KBM-7 (cell line): ENCODE measurements at regions not wholly inside any gene's neighbourhood (a gene's known extent, or its start where the extent isn't known, plus 50 kb on each side); places are given as distances from the start of the nearest gene placed in this dataset.

Experiments used
- DNase-seq: peaks from one replicate; pipeline ENCODE4 v3.0.0-alpha.2; 2015
- in situ Hi-C: fragments of 300-500 bp; cut with MboI; formaldehyde crosslinking; loops from 2 replicates; pipeline ENCODE4 v1.14.3; 2020; ENCODE audit warnings: low sequenced_read_pairs, low pct_unique_long_range_greater_than_20kb, mixed read lengths

DNA sequence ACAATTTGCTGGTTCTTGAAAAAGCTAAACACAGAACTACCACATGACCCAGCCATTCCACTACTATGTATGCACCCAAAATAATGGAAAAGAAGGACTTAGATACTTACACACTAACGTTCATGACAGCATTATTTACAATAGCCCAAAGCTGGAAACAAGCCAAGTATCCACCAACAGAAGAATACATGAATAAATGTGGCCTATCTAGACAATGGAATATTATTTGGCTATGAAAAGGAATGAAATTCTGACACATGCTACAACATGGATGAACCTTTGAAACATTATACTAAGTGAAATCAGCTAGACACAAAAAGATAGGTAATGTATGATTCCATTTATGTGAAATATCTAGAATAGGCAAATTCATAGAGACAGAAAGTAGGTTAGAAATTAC is 67.4 kb upstream of the EXOC4 start:
- DNase-seq: no peak
- in situ Hi-C loops: no loop called here

DNA sequence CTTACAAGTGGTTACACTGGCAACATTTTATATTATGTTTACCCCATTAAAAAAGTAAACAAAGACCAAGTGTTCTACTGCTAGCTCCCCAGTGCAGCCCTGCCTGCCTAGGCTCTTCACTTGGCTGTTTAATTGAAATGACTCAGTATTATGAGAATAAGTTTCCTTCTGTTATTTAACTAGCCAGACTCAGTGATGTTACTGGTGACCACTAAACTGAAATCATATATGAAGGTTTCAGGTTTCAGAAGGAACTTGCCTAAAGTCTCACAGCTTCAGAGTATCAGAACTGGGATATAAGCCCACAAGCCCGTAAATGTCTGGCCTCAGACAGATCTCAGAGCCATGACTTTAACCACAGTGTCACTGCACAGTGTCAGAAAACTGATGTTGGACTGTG is 66.8 kb upstream of the EXOC4 start:
- in situ Hi-C loops: no loop called here
- no peak for DNase-seq

DNA sequence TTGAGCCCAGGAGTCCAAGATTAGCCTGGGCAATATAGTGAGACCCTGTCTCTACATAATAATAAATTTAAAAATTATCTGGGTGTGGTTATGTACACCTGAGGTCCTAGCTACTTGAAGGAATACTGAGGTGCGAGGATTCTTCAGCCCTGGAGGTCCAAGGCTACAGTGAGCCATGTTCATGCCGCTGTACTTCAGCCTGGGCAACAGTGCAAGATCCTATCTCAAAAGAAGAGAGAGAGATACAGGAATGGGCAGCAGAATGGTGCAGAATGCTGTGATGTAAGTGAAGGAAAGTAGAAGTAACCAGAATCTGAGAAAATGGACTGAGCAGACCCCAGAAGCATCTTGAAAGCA is 62.7 kb upstream of the EXOC4 start:
- in situ Hi-C loops: no loop called here
- DNase-seq: no peak

DNA sequence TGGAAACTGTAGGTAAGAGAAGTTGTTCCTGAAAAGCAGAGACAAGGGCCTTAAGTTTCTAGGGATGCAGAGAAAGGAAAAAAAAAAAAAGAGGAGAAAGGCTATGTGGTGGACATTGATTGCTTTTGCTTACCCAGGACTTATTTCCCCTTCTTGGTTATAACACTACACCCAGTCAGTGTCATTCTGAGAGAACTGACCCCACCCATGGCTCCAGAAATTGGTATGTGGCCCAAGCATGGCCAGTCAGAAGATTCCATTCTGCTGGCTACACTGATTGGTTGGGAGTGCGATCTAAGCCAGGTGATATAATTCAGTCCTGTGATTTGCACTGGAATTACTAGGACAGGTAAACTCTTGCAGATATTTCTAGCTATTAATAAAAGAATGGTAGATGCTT is 62.2 kb upstream of the EXOC4 start:
- DNase-seq: no peak
- in situ Hi-C loops: no loop called here

GRCh38 chr7:133191787-133192186 is 61.1 kb upstream of the EXOC4 start:
- no peak for DNase-seq
- in situ Hi-C loops: no loop called here

- DNase-seq: no peak
- in situ Hi-C loops: no loop called here
These were observed 57.0 kb upstream of the EXOC4 start for GRCh38 chr7:133195868-133196267.

- no peak for DNase-seq
- in situ Hi-C loops: no loop called here
These were observed 55.8 kb upstream of the EXOC4 start for GRCh38 chr7:133196856-133197612.

- DNase-seq: no peak
These were observed 54.8 kb upstream of the EXOC4 start for GRCh38 chr7:133197972-133198544.

DNA sequence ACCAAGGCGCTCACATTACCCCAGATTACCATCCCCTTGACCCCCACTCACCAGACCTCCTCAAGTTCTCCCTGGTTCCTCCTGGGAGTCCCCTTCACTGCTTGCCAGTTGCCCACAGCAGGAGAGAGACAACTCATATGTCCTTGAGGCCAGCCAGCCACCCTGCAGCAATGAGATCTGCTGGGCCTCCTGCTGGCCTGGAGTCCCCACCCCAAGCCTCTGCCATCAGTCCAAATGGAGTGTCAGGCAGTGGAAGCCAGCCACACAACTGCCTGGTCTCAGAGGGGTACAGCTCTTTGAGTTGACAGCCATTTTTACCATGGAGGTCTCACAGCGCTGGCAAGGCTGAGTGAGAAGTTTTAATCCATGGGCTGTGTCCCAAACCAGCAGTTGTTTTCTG is 53.0 kb upstream of the EXOC4 start:
- in situ Hi-C loops: no loop called here
- no peak for DNase-seq

More at GRCh38 chr7:133197972-133198544, 54.8 kb upstream of the EXOC4 start:
- in situ Hi-C loops: no loop called here

GRCh38 chr7:133201470-133201869 is 51.4 kb upstream of the EXOC4 start:
- in situ Hi-C loops: no loop called here
- no peak for DNase-seq

DNA sequence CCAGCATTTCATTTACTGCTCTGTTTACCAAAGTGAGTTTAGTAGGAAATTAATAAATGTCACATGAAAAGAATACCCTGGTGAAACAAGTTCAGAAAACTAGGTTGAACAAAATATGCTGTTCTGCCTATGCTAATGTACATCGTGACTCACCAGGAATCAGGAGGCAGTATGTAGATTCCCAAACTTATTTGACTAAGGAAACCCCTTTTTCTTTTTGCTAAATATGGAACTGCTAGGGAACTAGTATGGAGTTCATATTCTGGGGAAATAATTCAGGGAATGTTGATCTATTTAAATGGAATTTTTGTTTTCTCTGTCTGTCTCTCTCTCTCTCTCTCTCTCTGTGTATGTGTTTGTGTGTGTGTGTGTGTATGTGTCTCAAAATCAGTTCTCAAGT is 49.9 kb upstream of the EXOC4 start:
- in situ Hi-C loops: no loop called here
- no peak for DNase-seq
